ENCODE measurements at regions not wholly inside any gene's neighbourhood (a gene's known extent, or its start where the extent isn't known, plus 50 kb on each side); places are given as distances from the start of the nearest gene placed in this dataset.
A peak's percentile ranks its signal among the peaks of the same experiment; 100 is the strongest.

DNA sequence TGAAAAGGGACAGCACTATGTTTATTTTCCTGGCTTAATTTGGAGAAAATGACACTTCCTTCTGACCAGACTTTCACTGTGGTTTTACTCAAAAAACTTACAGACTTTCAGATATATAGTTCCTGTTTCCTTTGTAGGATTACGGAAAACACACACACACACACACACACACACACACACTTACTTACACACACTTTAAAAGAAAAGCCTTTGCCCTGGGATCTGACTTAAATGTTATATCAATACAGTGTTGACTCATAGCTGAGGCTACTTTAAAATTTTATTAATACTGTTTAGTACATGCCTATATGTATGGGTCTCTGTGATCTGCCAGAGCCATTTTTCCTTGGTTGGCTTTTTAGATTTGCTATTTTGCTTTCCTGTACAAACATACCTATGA lies 758.3 kb downstream of the DNAH5 start:
- Mint-ChIP-seq H3K27ac (ENCODE audit: unreplicated experiment) (peak overlapping the region; percentile 41), H3K4me1 (ENCODE audit: unreplicated experiment) (peaks cover 8% of the 10 kb centered on the region), H3K9me3 (ENCODE audit: unreplicated experiment) (no peaks in the 10 kb centered on the region), H3K27me3 (ENCODE audit: unreplicated experiment) (no peaks in the 10 kb centered on the region), H3K36me3 (ENCODE audit: low read depth, unreplicated experiment) (no peaks in the 10 kb centered on the region), H3K4me3 (ENCODE audit: unreplicated experiment) (no peak overlapping the region)
- TF ChIP-seq, protein P1, sequence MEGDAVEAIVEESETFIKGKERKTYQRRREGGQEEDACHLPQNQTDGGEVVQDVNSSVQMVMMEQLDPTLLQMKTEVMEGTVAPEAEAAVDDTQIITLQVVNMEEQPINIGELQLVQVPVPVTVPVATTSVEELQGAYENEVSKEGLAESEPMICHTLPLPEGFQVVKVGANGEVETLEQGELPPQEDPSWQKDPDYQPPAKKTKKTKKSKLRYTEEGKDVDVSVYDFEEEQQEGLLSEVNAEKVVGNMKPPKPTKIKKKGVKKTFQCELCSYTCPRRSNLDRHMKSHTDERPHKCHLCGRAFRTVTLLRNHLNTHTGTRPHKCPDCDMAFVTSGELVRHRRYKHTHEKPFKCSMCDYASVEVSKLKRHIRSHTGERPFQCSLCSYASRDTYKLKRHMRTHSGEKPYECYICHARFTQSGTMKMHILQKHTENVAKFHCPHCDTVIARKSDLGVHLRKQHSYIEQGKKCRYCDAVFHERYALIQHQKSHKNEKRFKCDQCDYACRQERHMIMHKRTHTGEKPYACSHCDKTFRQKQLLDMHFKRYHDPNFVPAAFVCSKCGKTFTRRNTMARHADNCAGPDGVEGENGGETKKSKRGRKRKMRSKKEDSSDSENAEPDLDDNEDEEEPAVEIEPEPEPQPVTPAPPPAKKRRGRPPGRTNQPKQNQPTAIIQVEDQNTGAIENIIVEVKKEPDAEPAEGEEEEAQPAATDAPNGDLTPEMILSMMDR (IDR thresholded peaks at IDR 0.05; ENCODE audit: unreplicated experiment): no peak
- no peak for DNase-seq (ENCODE audit: low spot score)

DNA sequence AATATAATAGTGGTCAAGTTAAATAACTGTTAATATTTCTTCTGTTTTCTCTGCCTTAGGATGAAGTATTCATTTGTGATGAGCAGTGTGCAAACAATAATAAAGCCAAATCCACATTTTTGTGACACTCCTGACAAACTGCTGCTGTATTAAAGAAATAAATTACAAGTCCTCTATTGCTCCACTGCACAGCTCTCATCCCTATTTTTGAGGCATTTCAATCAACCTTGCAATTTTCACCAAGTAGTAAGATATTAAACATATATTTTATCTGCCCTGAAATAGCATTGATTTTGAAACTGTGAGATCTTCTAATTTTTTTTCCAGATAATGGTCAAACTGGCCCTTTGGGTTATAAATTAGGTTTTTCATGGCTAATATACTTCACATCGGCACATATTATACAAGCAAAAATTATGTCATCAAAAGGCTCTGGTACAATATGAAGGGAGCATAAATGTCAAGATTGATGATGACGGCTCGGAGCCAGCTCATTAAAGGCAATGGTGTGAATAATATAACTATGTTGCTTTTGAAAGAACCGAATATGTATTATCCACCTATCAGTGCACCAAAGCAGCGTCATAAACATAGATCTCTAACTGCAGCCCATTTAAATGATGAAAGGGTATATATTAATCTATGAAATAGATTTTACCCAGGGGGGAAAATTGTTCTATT lies 764.9 kb downstream of the DNAH5 start:
- Mint-ChIP-seq H3K9me3 (ENCODE audit: unreplicated experiment) (no peaks in the 10 kb centered on the region), H3K36me3 (ENCODE audit: low read depth, unreplicated experiment) (no peaks in the 10 kb centered on the region), H3K4me1 (ENCODE audit: unreplicated experiment) (no peaks in the 10 kb centered on the region), H3K27ac (ENCODE audit: unreplicated experiment) (no peak overlapping the region), H3K4me3 (ENCODE audit: unreplicated experiment) (no peak overlapping the region), H3K27me3 (ENCODE audit: unreplicated experiment) (no peaks in the 10 kb centered on the region)
- DNase-seq (ENCODE audit: low spot score): no peak
- TF ChIP-seq, protein P1 (IDR thresholded peaks at IDR 0.05; ENCODE audit: unreplicated experiment): no peak

GRCh38 chr5:13143630-13144029 lies 800.9 kb downstream of the DNAH5 start:
- DNase-seq (ENCODE audit: low spot score): no peak
- Mint-ChIP-seq H3K4me1 (ENCODE audit: unreplicated experiment) (no peaks in the 10 kb centered on the region), H3K36me3 (ENCODE audit: low read depth, unreplicated experiment) (no peaks in the 10 kb centered on the region), H3K27me3 (ENCODE audit: unreplicated experiment) (no peaks in the 10 kb centered on the region), H3K9me3 (ENCODE audit: unreplicated experiment) (no peaks in the 10 kb centered on the region), H3K27ac (ENCODE audit: unreplicated experiment) (no peak overlapping the region), H3K4me3 (ENCODE audit: unreplicated experiment) (no peak overlapping the region)
- TF ChIP-seq, protein P1 (IDR thresholded peaks at IDR 0.05; ENCODE audit: unreplicated experiment): no peak

DNA sequence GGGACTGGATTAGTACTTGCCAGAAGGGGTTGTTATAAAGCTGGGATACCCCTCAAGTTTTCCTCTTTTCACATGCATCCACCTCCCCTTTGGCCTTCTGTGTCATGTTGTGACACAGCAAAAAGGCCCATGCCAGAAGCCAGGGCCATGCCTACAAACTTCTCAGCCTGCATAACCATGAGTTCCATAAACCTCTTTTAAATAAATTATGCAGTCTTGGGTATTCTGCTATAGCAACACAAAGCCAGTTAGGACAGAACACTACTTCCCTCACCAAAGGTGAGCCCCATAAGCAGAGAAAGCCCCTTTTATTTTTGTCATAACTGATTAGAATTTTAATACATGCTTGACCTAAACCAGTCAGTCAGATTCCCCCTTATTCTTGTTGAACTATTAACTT lies 801.3 kb downstream of the DNAH5 start:
- Mint-ChIP-seq H3K27ac (ENCODE audit: unreplicated experiment) (no peak overlapping the region), H3K9me3 (ENCODE audit: unreplicated experiment) (no peaks in the 10 kb centered on the region), H3K27me3 (ENCODE audit: unreplicated experiment) (no peaks in the 10 kb centered on the region), H3K4me1 (ENCODE audit: unreplicated experiment) (no peaks in the 10 kb centered on the region), H3K36me3 (ENCODE audit: low read depth, unreplicated experiment) (no peaks in the 10 kb centered on the region), H3K4me3 (ENCODE audit: unreplicated experiment) (no peak overlapping the region)
- DNase-seq (ENCODE audit: low spot score): no peak
- TF ChIP-seq, protein P1 (IDR thresholded peaks at IDR 0.05; ENCODE audit: unreplicated experiment): no peak

- no peaks in the 10 kb centered on the region for H3K36me3 Mint-ChIP-seq (ENCODE audit: low read depth, unreplicated experiment)
- H3K27ac Mint-ChIP-seq (ENCODE audit: unreplicated experiment): no peak overlapping the region
- DNase-seq (ENCODE audit: low spot score): no peak
- peaks cover 1% of the 10 kb centered on the region for H3K27me3 Mint-ChIP-seq (ENCODE audit: unreplicated experiment)
- TF ChIP-seq, protein P1 (IDR thresholded peaks at IDR 0.05; ENCODE audit: unreplicated experiment): no peak
- H3K9me3 Mint-ChIP-seq (ENCODE audit: unreplicated experiment): no peaks in the 10 kb centered on the region
- no peaks in the 10 kb centered on the region for H3K4me1 Mint-ChIP-seq (ENCODE audit: unreplicated experiment)
- no peak overlapping the region for H3K4me3 Mint-ChIP-seq (ENCODE audit: unreplicated experiment)
Measured at GRCh38 chr5:13133951-13134350, 810.5 kb downstream of the DNAH5 start.
